PC-3 (cell line): ENCODE measurements at regions not wholly inside any gene's neighbourhood (a gene's known extent, or its start where the extent isn't known, plus 50 kb on each side); places are given as distances from the start of the nearest gene placed in this dataset.

ENCODE experiments used
- ATAC-seq: fragments of 200-7000 bp; cut with Tn5 transposase; 2 replicates; pipeline ENCODE4 v1.9.1; 2020; ENCODE audit warnings: mild to moderate bottlenecking, moderate library complexity
- BruUV-seq: library from RNA; stranded (reverse); fragments of 400-500 nt; replicated peaks from 2 replicates; lab custom pipeline; 2021; lab: Mats Ljungman, UMichigan
- CTCF ChIA-PET: fragments of 300-600 bp; sonication (Branson Sonifier 250); formaldehyde crosslinking; loops from one replicate; lab custom pipeline; 2022; ENCODE audit warnings: antibody characterized with exemption; lab: Charles Lee
- POLR2A ChIA-PET: fragments of 300-600 bp; sonication (Branson Sonifier 250); formaldehyde crosslinking; loops from one replicate; lab custom pipeline; 2022; ENCODE audit warnings: antibody characterized with exemption; ENCODE audit not compliant: unreplicated experiment; lab: Charles Lee
- DNase-seq: peaks from one replicate; pipeline ENCODE4 v3.0.0-alpha.2; 2015
- H2AFZ ChIP-seq: fragments of 300-600 bp; sonication (generic); 2 replicates; pipeline ENCODE4 v1.6.0; 2016; ENCODE audit warnings: antibody characterized with exemption, low read length
- H3F3A ChIP-seq: fragments of 300-600 bp; sonication (generic); one replicate; pipeline ENCODE4 v1.6.0; 2017; ENCODE audit warnings: antibody characterized with exemption, low read length, control low read depth, mild to moderate bottlenecking; ENCODE audit not compliant: unreplicated experiment
- H3K27ac ChIP-seq: fragments of 300-600 bp; sonication (generic); 2 replicates; pipeline ENCODE4 v1.5.1; 2016; ENCODE audit warnings: mild to moderate bottlenecking, low read length
- H3K27me3 ChIP-seq: fragments of 300-600 bp; sonication (generic); 2 replicates; pipeline ENCODE4 v1.6.1; 2016; ENCODE audit warnings: low read length, mixed read lengths
- H3K36me3 ChIP-seq: fragments of 300-600 bp; sonication (generic); 2 replicates; pipeline ENCODE4 v1.6.1; 2016; ENCODE audit warnings: low read depth, mixed run types, low read length, mixed read lengths
- H3K4me1 ChIP-seq: fragments of 300-600 bp; sonication (generic); 2 replicates; pipeline ENCODE4 v1.5.1; 2016; ENCODE audit warnings: low read length; ENCODE audit not compliant: insufficient read depth
- H3K4me2 ChIP-seq: fragments of 300-600 bp; sonication (generic); 2 replicates; pipeline ENCODE4 v1.6.0; 2016; ENCODE audit warnings: low read length
- H3K4me3 ChIP-seq: fragments of 300-600 bp; sonication (generic); 2 replicates; pipeline ENCODE4 v1.5.1; 2016; ENCODE audit warnings: mild to moderate bottlenecking, low read length, mixed read lengths
- H3K79me2 ChIP-seq: fragments of 300-600 bp; sonication (generic); 2 replicates; pipeline ENCODE4 v1.6.1; 2017; ENCODE audit warnings: low read length, mixed read lengths
- H3K9ac ChIP-seq: fragments of 300-600 bp; sonication (generic); 2 replicates; pipeline ENCODE4 v1.6.0; 2016; ENCODE audit warnings: mild to moderate bottlenecking, low read length
- H3K9me2 ChIP-seq: fragments of 300-600 bp; sonication (generic); replicated peaks from 2 replicates; pipeline ENCODE4 v1.6.1; 2016; ENCODE audit warnings: mixed run types, low read length, mixed read lengths
- H3K9me3 ChIP-seq: fragments of 300-600 bp; sonication (generic); 2 replicates; pipeline ENCODE4 v1.6.1; 2016; ENCODE audit warnings: low read length, mixed read lengths
- H4K20me1 ChIP-seq: fragments of 300-600 bp; sonication (generic); 2 replicates; pipeline ENCODE4 v1.6.1; 2016; ENCODE audit warnings: low read length, mixed read lengths
- CTCF ChIP-seq: fragments of 300-600 bp; sonication (generic); conservative IDR thresholded peaks from 2 replicates; pipeline ENCODE4 v1.5.1; 2017; ENCODE audit warnings: antibody characterized with exemption, low read depth, mild to moderate bottlenecking, low read length
- EZH2 ChIP-seq: fragments of 300-600 bp; sonication (generic); IDR thresholded peaks from one replicate; pipeline ENCODE4 v1.6.1; 2017; ENCODE audit warnings: antibody characterized with exemption, mild to moderate bottlenecking, low read length; ENCODE audit not compliant: unreplicated experiment
- EZH2phosphoT487 ChIP-seq: fragments of 300-600 bp; sonication (generic); IDR thresholded peaks from 2 replicates; pipeline ENCODE4 v1.6.1; 2018; ENCODE audit warnings: mild to moderate bottlenecking, antibody characterized with exemption, low read length, borderline replicate concordance
- intact Hi-C: fragments of 100-400 bp; cut with micrococcal nuclease; formaldehyde crosslinking; loops from 2 replicates; pipeline ENCODE4 v1.9.0; 2023

- no peak overlapping the region for H2AFZ ChIP-seq
- peaks cover 24% of the 10 kb centered on the region for H3K27me3 ChIP-seq
- H3K9me3 ChIP-seq = no peaks in the 10 kb centered on the region
- no peaks in the 10 kb centered on the region for H3K9me2 ChIP-seq
- no peak overlapping the region for H3K4me2 ChIP-seq
- no TSS peak for BruUV-seq
- no peaks in the 10 kb centered on the region for H3F3A ChIP-seq
- H3K4me3 ChIP-seq = no peak overlapping the region
- H3K9ac ChIP-seq = no peak overlapping the region
- H3K79me2 ChIP-seq = no peaks in the 10 kb centered on the region
- POLR2A ChIA-PET = no interaction called here
- H3K27ac ChIP-seq = no peak overlapping the region
- ATAC-seq (no peak), DNase-seq (no peak)
- no peaks in the 10 kb centered on the region for H3K36me3 ChIP-seq
- no peaks in the 10 kb centered on the region for H4K20me1 ChIP-seq
- TF ChIP-seq EZH2 = no peak
- no peak for TF ChIP-seq EZH2phosphoT487
- TF ChIP-seq CTCF = no peak
- CTCF ChIA-PET = no interaction called here
- peaks cover 30% of the 10 kb centered on the region for H3K4me1 ChIP-seq
- intact Hi-C loops = no loop called here
Observed at GRCh38 chr7:45242261-45242660, 84.7 kb downstream of the RAMP3 start.

GRCh38 chr7:45242698-45243097 is 85.1 kb downstream of the RAMP3 start:
- H3K9me2 ChIP-seq = no peaks in the 10 kb centered on the region
- DNase-seq (no peak), ATAC-seq (no peak)
- CTCF ChIA-PET = no interaction called here
- intact Hi-C loops = no loop called here
- no peak for TF ChIP-seq EZH2phosphoT487
- no peak for TF ChIP-seq EZH2
- TF ChIP-seq CTCF = no peak
- no peak overlapping the region for H3K4me2 ChIP-seq
- no peak overlapping the region for H2AFZ ChIP-seq
- H3K27ac ChIP-seq = no peak overlapping the region
- H3K4me3 ChIP-seq = no peak overlapping the region
- H3K9me3 ChIP-seq = no peaks in the 10 kb centered on the region
- peaks cover 28% of the 10 kb centered on the region for H3K27me3 ChIP-seq
- H3K36me3 ChIP-seq = no peaks in the 10 kb centered on the region
- POLR2A ChIA-PET = no interaction called here
- peaks cover 30% of the 10 kb centered on the region for H3K4me1 ChIP-seq
- no TSS peak for BruUV-seq
- H3K9ac ChIP-seq = no peak overlapping the region
- H4K20me1 ChIP-seq = no peaks in the 10 kb centered on the region
- no peaks in the 10 kb centered on the region for H3K79me2 ChIP-seq
- H3F3A ChIP-seq = no peaks in the 10 kb centered on the region

- H4K20me1 ChIP-seq = no peaks in the 10 kb centered on the region
- H3K9me3 ChIP-seq = no peaks in the 10 kb centered on the region
- ATAC-seq = no peak
- DNase-seq = no peak
- H2AFZ ChIP-seq = no peak overlapping the region
- no peak overlapping the region for H3K9ac ChIP-seq
- no peaks in the 10 kb centered on the region for H3F3A ChIP-seq
- H3K27me3 ChIP-seq = peaks cover 46% of the 10 kb centered on the region
- no peak overlapping the region for H3K4me2 ChIP-seq
- CTCF ChIA-PET = no interaction called here
- no TSS peak for BruUV-seq
- intact Hi-C loops = no loop called here
- H3K36me3 ChIP-seq = no peaks in the 10 kb centered on the region
- H3K79me2 ChIP-seq = no peaks in the 10 kb centered on the region
- H3K9me2 ChIP-seq = no peaks in the 10 kb centered on the region
- POLR2A ChIA-PET = no interaction called here
- peaks cover 16% of the 10 kb centered on the region for H3K4me1 ChIP-seq
- no peak overlapping the region for H3K4me3 ChIP-seq
- no peak for TF ChIP-seq EZH2phosphoT487
- TF ChIP-seq EZH2 = no peak
- no peak for TF ChIP-seq CTCF
- H3K27ac ChIP-seq = no peak overlapping the region
Observed at GRCh38 chr7:45244981-45245380, 87.4 kb downstream of the RAMP3 start.
